ENCODE measurements at regions not wholly inside any gene's neighbourhood (a gene's known extent, or its start where the extent isn't known, plus 50 kb on each side); places are given as distances from the start of the nearest gene placed in this dataset.

GRCh38 chr6:102352552-102352951 lies 959.0 kb downstream of the GRIK2 start (continued):
- TF ChIP-seq FOXP1 (CRISPR knock-in tag; IDR thresholded peaks at IDR 0.05; ENCODE audit: borderline replicate concordance) (no peak), ZBTB21 (CRISPR knock-in tag; IDR thresholded peaks at IDR 0.05; ENCODE audit: borderline replicate concordance) (no peak), E2F5 (CRISPR knock-in tag; IDR thresholded peaks at IDR 0.05) (no peak), PRRX2 (CRISPR knock-in tag; IDR thresholded peaks at IDR 0.05) (no peak), ZNF423 (CRISPR knock-in tag; IDR thresholded peaks at IDR 0.05) (no peak)

GRCh38 chr6:102344769-102345168 lies 951.3 kb downstream of the GRIK2 start:
- Mint-ChIP-seq H3K36me3 (0 out of 2 replicates have a peak, but pooled peaks cover 3% of the 10 kb centered on the region), H3K9me3 (peaks cover 17% of the 10 kb centered on the region), H3K27me3 (ENCODE audit: low read depth) (no peaks in the 10 kb centered on the region), H3K27ac (no peak overlapping the region), H3K4me1 (no peaks in the 10 kb centered on the region), H3K4me3 (no peak overlapping the region)
- POLR2A ChIA-PET: no interaction called here
- CTCF ChIA-PET: no interaction called here
- TF ChIP-seq RORB (CRISPR knock-in tag; IDR thresholded peaks at IDR 0.05) (no peak), SMAD3 (CRISPR knock-in tag; IDR thresholded peaks at IDR 0.05; ENCODE audit: borderline replicate concordance) (no peak), TCF7 (CRISPR knock-in tag; IDR thresholded peaks at IDR 0.05; ENCODE audit: low read depth) (no peak), NFE2L1 (CRISPR knock-in tag; IDR thresholded peaks at IDR 0.05) (no peak), CTCF (IDR thresholded peaks at IDR 0.05) (no peak), ZNF512 (CRISPR knock-in tag; IDR thresholded peaks at IDR 0.05; ENCODE audit: borderline replicate concordance) (no peak), ATF1 (CRISPR knock-in tag; IDR thresholded peaks at IDR 0.05) (no peak), SMAD4 (CRISPR knock-in tag; IDR thresholded peaks at IDR 0.05) (no peak), ERG (CRISPR knock-in tag; IDR thresholded peaks at IDR 0.05) (no peak), ZNF138 (CRISPR knock-in tag; conservative IDR thresholded peaks at IDR 0.05) (no peak), CBFB (CRISPR knock-in tag; IDR thresholded peaks at IDR 0.05; ENCODE audit: low read depth) (no peak), MAX (CRISPR knock-in tag; IDR thresholded peaks at IDR 0.05) (no peak), PRDM15 (CRISPR knock-in tag; IDR thresholded peaks at IDR 0.05) (no peak), SOX15 (CRISPR knock-in tag; IDR thresholded peaks at IDR 0.05) (no peak), ESRRA (CRISPR knock-in tag; IDR thresholded peaks at IDR 0.05; ENCODE audit: borderline replicate concordance) (no peak), ZNF532 (CRISPR knock-in tag; IDR thresholded peaks at IDR 0.05; ENCODE audit: borderline replicate concordance) (no peak), ZSCAN18 (CRISPR knock-in tag; IDR thresholded peaks at IDR 0.05) (no peak)
- ATAC-seq: no peak
- no peak for DNase-seq (ENCODE audit: low spot score)

All from WTC11 (cell line).